RWPE2 (cell line): ENCODE measurements at regions not wholly inside any gene's neighbourhood (a gene's known extent, or its start where the extent isn't known, plus 50 kb on each side); places are given as distances from the start of the nearest gene placed in this dataset.

ENCODE experiments used
- ATAC-seq: fragments of 200-7000 bp; cut with Tn5 transposase; 3 replicates; pipeline ENCODE4 v1.9.1; 2021; ENCODE audit warnings: low read depth
- DNase-seq: peaks from one replicate; pipeline ENCODE4 v3.0.0-alpha.2; 2020; ENCODE audit warnings: low spot score
- H3K27ac ChIP-seq: fragments of 450-650 bp; 2 replicates; pipeline ENCODE4 v1.5.1; 2017; ENCODE audit warnings: mild to moderate bottlenecking; ENCODE audit not compliant: poor library complexity, severe bottlenecking
- H3K27me3 ChIP-seq: fragments of 250-450 bp; sonication (Bioruptor Pico); 2 replicates; pipeline ENCODE4 v1.5.1; 2021; ENCODE audit warnings: mild to moderate bottlenecking, moderate library complexity; ENCODE audit not compliant: insufficient read depth, poor library complexity, severe bottlenecking
- H3K36me3 ChIP-seq: fragments of 250-450 bp; sonication (Bioruptor Pico); 2 replicates; pipeline ENCODE4 v1.5.1; 2020; ENCODE audit warnings: low read depth, mild to moderate bottlenecking, moderate library complexity
- H3K4me1 ChIP-seq: fragments of 250-450 bp; sonication (Bioruptor Pico); 2 replicates; pipeline ENCODE4 v1.5.1; 2021; ENCODE audit warnings: mild to moderate bottlenecking, moderate library complexity; ENCODE audit not compliant: insufficient read depth, poor library complexity, severe bottlenecking
- H3K4me3 ChIP-seq: fragments of 250-450 bp; sonication (Bioruptor Pico); 2 replicates; pipeline ENCODE4 v1.5.1; 2021; ENCODE audit warnings: mild to moderate bottlenecking, moderate library complexity; ENCODE audit not compliant: severe bottlenecking
- H3K9me3 ChIP-seq: fragments of 250-450 bp; sonication (Bioruptor Pico); 2 replicates; pipeline ENCODE4 v1.5.1; 2021; ENCODE audit warnings: mild to moderate bottlenecking, moderate library complexity; ENCODE audit not compliant: severe bottlenecking
- TF ChIP-seq, protein P1 (sequence below): fragments of 450-650 bp; IDR thresholded peaks from one replicate; pipeline ENCODE4 v1.5.1; 2017; ENCODE audit warnings: mild to moderate bottlenecking, moderate library complexity; ENCODE audit not compliant: poor library complexity, severe bottlenecking

DNA sequence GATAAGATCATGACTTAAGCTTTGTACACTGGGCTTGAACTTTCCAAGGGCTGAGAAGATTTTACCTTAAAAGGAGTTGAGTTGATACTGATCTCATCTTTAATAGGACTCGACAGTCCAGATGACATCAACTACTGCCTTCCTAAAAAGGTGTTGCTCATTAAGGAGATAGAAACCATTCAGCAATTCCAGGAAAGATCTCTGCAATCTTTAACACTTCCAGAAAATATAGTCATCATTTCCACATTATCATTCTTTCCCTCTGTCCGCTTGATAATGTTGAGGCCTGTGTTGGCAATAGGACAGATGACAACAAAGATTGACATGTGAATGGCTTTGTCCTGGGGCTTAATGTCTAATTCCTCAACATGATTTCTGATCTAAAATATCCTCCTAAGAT lies 145.4 kb upstream of the C1orf21 start:
- no peaks in the 10 kb centered on the region for H3K36me3 ChIP-seq
- ATAC-seq = no peak

DNA sequence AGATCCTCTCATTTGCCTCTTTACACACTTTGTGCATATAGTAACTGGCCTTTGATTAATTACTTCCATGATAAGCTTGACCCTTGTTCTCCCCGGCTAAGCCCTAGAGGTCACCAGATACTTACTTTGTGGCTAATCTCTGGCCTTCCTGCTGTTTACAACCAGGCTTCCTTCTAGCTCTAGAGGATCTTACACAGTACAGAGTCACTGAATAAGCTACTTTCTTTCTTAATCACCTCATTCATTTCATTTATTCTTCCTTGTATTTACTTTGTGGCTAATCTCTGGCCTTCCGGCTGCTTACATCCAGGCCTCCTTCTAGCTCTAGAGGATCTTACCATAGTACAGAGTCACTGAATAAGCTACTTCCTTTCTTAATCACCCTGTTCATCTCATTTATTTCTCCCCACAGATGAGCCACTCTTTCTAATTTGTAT lies 144.3 kb upstream of the C1orf21 start:
- H3K9me3 ChIP-seq = no peaks in the 10 kb centered on the region
- H3K27ac ChIP-seq = no peak overlapping the region
- DNase-seq = no peak
- H3K36me3 ChIP-seq = no peaks in the 10 kb centered on the region
- peak; percentile 53; the same call in 2 of the 3 replicates for ATAC-seq
- H3K4me3 ChIP-seq = no peak overlapping the region
- H3K27me3 ChIP-seq = no peaks in the 10 kb centered on the region
- no peaks in the 10 kb centered on the region for H3K4me1 ChIP-seq
- TF ChIP-seq, protein P1, sequence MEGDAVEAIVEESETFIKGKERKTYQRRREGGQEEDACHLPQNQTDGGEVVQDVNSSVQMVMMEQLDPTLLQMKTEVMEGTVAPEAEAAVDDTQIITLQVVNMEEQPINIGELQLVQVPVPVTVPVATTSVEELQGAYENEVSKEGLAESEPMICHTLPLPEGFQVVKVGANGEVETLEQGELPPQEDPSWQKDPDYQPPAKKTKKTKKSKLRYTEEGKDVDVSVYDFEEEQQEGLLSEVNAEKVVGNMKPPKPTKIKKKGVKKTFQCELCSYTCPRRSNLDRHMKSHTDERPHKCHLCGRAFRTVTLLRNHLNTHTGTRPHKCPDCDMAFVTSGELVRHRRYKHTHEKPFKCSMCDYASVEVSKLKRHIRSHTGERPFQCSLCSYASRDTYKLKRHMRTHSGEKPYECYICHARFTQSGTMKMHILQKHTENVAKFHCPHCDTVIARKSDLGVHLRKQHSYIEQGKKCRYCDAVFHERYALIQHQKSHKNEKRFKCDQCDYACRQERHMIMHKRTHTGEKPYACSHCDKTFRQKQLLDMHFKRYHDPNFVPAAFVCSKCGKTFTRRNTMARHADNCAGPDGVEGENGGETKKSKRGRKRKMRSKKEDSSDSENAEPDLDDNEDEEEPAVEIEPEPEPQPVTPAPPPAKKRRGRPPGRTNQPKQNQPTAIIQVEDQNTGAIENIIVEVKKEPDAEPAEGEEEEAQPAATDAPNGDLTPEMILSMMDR = no peak

More for the DNA sequence above, 145.4 kb upstream of the C1orf21 start:
- no peaks in the 10 kb centered on the region for H3K27me3 ChIP-seq
- H3K4me3 ChIP-seq = no peak overlapping the region
- DNase-seq = no peak
- TF ChIP-seq, protein P1 = no peak
- H3K27ac ChIP-seq = no peak overlapping the region
- no peaks in the 10 kb centered on the region for H3K9me3 ChIP-seq
- H3K4me1 ChIP-seq = no peaks in the 10 kb centered on the region

DNA sequence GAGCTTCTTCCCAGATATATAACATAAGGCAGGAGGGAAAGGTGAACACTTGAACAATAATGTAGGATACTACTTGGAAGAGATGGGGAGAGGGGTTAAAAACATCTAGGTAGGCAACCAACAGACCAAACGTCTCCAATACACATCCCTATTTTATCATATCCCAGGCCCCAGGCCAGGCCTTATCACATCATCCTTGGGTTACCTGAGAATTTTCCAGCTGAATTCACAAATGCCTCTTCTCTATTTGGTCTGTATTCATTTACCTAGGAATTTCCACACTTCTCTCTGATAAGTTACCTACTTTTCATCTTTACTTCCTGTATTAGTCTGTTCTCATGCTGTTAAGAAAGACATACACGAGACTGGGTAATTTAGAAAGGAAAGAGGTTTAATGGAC lies 141.9 kb upstream of the C1orf21 start:
- TF ChIP-seq, protein P1 = no peak
- ATAC-seq = no peak
- no peak overlapping the region for H3K4me3 ChIP-seq

DNA sequence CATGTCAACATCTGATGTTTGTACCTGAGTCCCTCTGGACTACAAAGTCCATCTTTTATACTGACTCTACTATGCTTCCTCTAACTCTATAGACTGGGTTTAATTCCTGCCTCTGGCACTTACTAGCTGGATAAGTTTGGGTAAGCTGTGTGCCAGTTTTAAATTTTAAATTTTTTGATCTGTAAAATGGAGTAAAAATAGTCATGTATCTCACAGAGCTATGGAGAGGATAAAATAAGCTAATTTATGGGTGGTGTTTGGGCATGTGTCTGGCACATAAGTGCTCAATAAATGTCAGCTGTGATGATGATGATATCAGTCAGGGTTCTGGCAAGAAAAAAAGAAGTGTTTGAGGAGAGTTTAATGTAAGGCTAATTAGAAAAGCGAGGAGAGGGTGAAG lies 139.2 kb upstream of the C1orf21 start:
- DNase-seq = no peak
- ATAC-seq = no peak
- TF ChIP-seq, protein P1 = no peak
- no peaks in the 10 kb centered on the region for H3K9me3 ChIP-seq
- H3K27ac ChIP-seq = no peak overlapping the region
- no peak overlapping the region for H3K4me3 ChIP-seq
- peaks cover 4% of the 10 kb centered on the region for H3K27me3 ChIP-seq
- no peaks in the 10 kb centered on the region for H3K36me3 ChIP-seq
- H3K4me1 ChIP-seq = no peaks in the 10 kb centered on the region

More for the DNA sequence above, 141.9 kb upstream of the C1orf21 start:
- H3K9me3 ChIP-seq = no peaks in the 10 kb centered on the region
- H3K4me1 ChIP-seq = no peaks in the 10 kb centered on the region
- no peak for DNase-seq
- H3K27me3 ChIP-seq = peaks cover under 1% of the 10 kb centered on the region
- H3K27ac ChIP-seq = no peak overlapping the region
- H3K36me3 ChIP-seq = no peaks in the 10 kb centered on the region

DNA sequence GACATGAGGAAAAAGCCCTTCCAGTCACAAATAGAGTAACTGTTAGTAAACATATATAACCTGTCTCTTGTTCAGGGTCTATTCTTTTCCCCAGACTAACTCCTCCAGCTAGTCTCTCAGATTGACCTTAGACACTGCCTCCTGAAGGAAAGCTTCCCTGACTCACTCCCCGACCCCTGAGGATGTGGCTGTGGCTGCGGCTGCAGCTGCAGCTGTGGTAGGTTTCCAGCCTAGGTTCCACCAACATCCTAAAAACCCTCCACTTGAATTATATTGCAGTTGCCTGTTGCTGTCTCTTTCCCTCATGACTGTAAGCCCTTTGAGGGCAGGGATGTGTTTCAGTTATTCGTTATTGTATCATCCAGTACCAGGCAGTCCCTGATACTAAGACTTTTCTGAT lies 132.9 kb upstream of the C1orf21 start:
- DNase-seq = no peak
- no peaks in the 10 kb centered on the region for H3K4me1 ChIP-seq

More for the DNA sequence above, 132.9 kb upstream of the C1orf21 start:
- peaks cover 4% of the 10 kb centered on the region for H3K27me3 ChIP-seq
- H3K9me3 ChIP-seq = no peaks in the 10 kb centered on the region
- ATAC-seq = no peak
- no peaks in the 10 kb centered on the region for H3K36me3 ChIP-seq
- no peak overlapping the region for H3K27ac ChIP-seq
- H3K4me3 ChIP-seq = no peak overlapping the region
- TF ChIP-seq, protein P1 = no peak
